ENCODE measurements at regions not wholly inside any gene's neighbourhood (a gene's known extent, or its start where the extent isn't known, plus 50 kb on each side); places are given as distances from the start of the nearest gene placed in this dataset.
"Not testable (repeated sequence)": the region's sequence is repeated elsewhere in the genome, so short reads cannot be mapped to it uniquely, and the experiment has no call there.

GRCh38 chr5:62773460-62773859, 194.8 kb downstream of the LRRC70 start:
- Histone ChIP-seq H3K27ac (no peak overlapping the region), H3K36me3 (ENCODE audit: insufficient read depth, low read length) (no peaks in the 10 kb centered on the region), H3K4me3 (no peak overlapping the region), H3K9me3 (ENCODE audit: low read depth, low read length) (no peaks in the 10 kb centered on the region), H3K9ac (ENCODE audit: insufficient read length) (no peak overlapping the region)
- TF ChIP-seq FOXP2 (optimal IDR thresholded peaks at IDR 0.05; ENCODE audit: control extremely low read depth, extremely low read length, insufficient read depth), result no peak
- TF ChIP-seq POLR2AphosphoS5 (IDR thresholded peaks at IDR 0.05; ENCODE audit: borderline replicate concordance, low read depth, low read length), result no peak
- TF ChIP-seq EZH2 (IDR thresholded peaks at IDR 0.05), result no peak
- no peak for DNase-seq (ENCODE audit: low read depth, low spot score)

- TF ChIP-seq EZH2 (IDR thresholded peaks at IDR 0.05) (no peak), FOXP2 (optimal IDR thresholded peaks at IDR 0.05; ENCODE audit: control extremely low read depth, extremely low read length, insufficient read depth) (no peak), POLR2AphosphoS5 (IDR thresholded peaks at IDR 0.05; ENCODE audit: borderline replicate concordance, low read depth, low read length) (no peak)
- DNase-seq (ENCODE audit: low read depth, low spot score), result no peak
- Histone ChIP-seq H3K36me3 (ENCODE audit: insufficient read depth, low read length) (no peaks in the 10 kb centered on the region), H3K9ac (ENCODE audit: insufficient read length) (no peak overlapping the region), H3K4me3 (no peak overlapping the region), H3K27ac (no peak overlapping the region), H3K9me3 (ENCODE audit: low read depth, low read length) (no peaks in the 10 kb centered on the region)
Observed at GRCh38 chr5:62771341-62771740, 192.7 kb downstream of the LRRC70 start.

GRCh38 chr5:62767650-62768049, 189.0 kb downstream of the LRRC70 start:
- Histone ChIP-seq H3K9me3 (ENCODE audit: low read depth, low read length) (no peaks in the 10 kb centered on the region), H3K27ac (no peak overlapping the region), H3K36me3 (ENCODE audit: insufficient read depth, low read length) (no peaks in the 10 kb centered on the region), H3K4me3 (no peak overlapping the region), H3K9ac (ENCODE audit: insufficient read length) (no peak overlapping the region)
- no peak for DNase-seq (ENCODE audit: low read depth, low spot score)
- TF ChIP-seq POLR2AphosphoS5 (IDR thresholded peaks at IDR 0.05; ENCODE audit: borderline replicate concordance, low read depth, low read length) (no peak), EZH2 (IDR thresholded peaks at IDR 0.05) (no peak), FOXP2 (optimal IDR thresholded peaks at IDR 0.05; ENCODE audit: control extremely low read depth, extremely low read length, insufficient read depth) (no peak)

GRCh38 chr5:62767077-62767476, 188.5 kb downstream of the LRRC70 start:
- H3K36me3 ChIP-seq (ENCODE audit: insufficient read depth, low read length), result no peaks in the 10 kb centered on the region
- no peaks in the 10 kb centered on the region for H3K9me3 ChIP-seq (ENCODE audit: low read depth, low read length)
- H3K9ac ChIP-seq (ENCODE audit: insufficient read length), result no peak overlapping the region
- H3K4me3 ChIP-seq, result no peak overlapping the region
- DNase-seq (ENCODE audit: low read depth, low spot score), result no peak
- TF ChIP-seq POLR2AphosphoS5 (IDR thresholded peaks at IDR 0.05; ENCODE audit: borderline replicate concordance, low read depth, low read length) (no peak), FOXP2 (optimal IDR thresholded peaks at IDR 0.05; ENCODE audit: control extremely low read depth, extremely low read length, insufficient read depth) (no peak), EZH2 (IDR thresholded peaks at IDR 0.05) (no peak)
- H3K27ac ChIP-seq, result no peak overlapping the region

GRCh38 chr5:62762503-62762902, 183.9 kb downstream of the LRRC70 start:
- Histone ChIP-seq H3K27ac (no peak overlapping the region), H3K4me3 (no peak overlapping the region), H3K9ac (ENCODE audit: insufficient read length) (no peak overlapping the region), H3K9me3 (ENCODE audit: low read depth, low read length) (no peaks in the 10 kb centered on the region), H3K36me3 (ENCODE audit: insufficient read depth, low read length) (no peaks in the 10 kb centered on the region)
- no peak for TF ChIP-seq POLR2AphosphoS5 (IDR thresholded peaks at IDR 0.05; ENCODE audit: borderline replicate concordance, low read depth, low read length)
- no peak for TF ChIP-seq FOXP2 (optimal IDR thresholded peaks at IDR 0.05; ENCODE audit: control extremely low read depth, extremely low read length, insufficient read depth)
- no peak for TF ChIP-seq EZH2 (IDR thresholded peaks at IDR 0.05)
- DNase-seq (ENCODE audit: low read depth, low spot score), result no peak

GRCh38 chr5:62757686-62758085, 179.1 kb downstream of the LRRC70 start:
- H3K27ac ChIP-seq; DNase-seq (ENCODE audit: low read depth, low spot score); H3K9me3 ChIP-seq (ENCODE audit: low read depth, low read length); H3K9ac ChIP-seq (ENCODE audit: insufficient read length); H3K4me3 ChIP-seq; H3K36me3 ChIP-seq (ENCODE audit: insufficient read depth, low read length): not testable (repeated sequence)

GRCh38 chr5:62752998-62753367, 174.4 kb downstream of the LRRC70 start:
- H3K4me3 ChIP-seq; H3K9ac ChIP-seq (ENCODE audit: insufficient read length); H3K27ac ChIP-seq; H3K9me3 ChIP-seq (ENCODE audit: low read depth, low read length); DNase-seq (ENCODE audit: low read depth, low spot score); H3K36me3 ChIP-seq (ENCODE audit: insufficient read depth, low read length): not testable (repeated sequence)

- not testable (repeated sequence) for H3K27ac ChIP-seq; H3K9me3 ChIP-seq (ENCODE audit: low read depth, low read length); H3K4me3 ChIP-seq; H3K36me3 ChIP-seq (ENCODE audit: insufficient read depth, low read length); DNase-seq (ENCODE audit: low read depth, low spot score); H3K9ac ChIP-seq (ENCODE audit: insufficient read length)
Observed at GRCh38 chr5:62752056-62752997, 173.7 kb downstream of the LRRC70 start.

GRCh38 chr5:62742207-62742606, 163.6 kb downstream of the LRRC70 start:
- no peaks in the 10 kb centered on the region for H3K9me3 ChIP-seq (ENCODE audit: low read depth, low read length)
- H3K36me3 ChIP-seq (ENCODE audit: insufficient read depth, low read length), result no peaks in the 10 kb centered on the region
- no peak overlapping the region for H3K9ac ChIP-seq (ENCODE audit: insufficient read length)
- no peak overlapping the region for H3K27ac ChIP-seq
- no peak for TF ChIP-seq POLR2AphosphoS5 (IDR thresholded peaks at IDR 0.05; ENCODE audit: borderline replicate concordance, low read depth, low read length)
- no peak for TF ChIP-seq FOXP2 (optimal IDR thresholded peaks at IDR 0.05; ENCODE audit: control extremely low read depth, extremely low read length, insufficient read depth)
- no peak for TF ChIP-seq EZH2 (IDR thresholded peaks at IDR 0.05)
- no peak for DNase-seq (ENCODE audit: low read depth, low spot score)
- no peak overlapping the region for H3K4me3 ChIP-seq

All from SK-N-MC (cell line).